ENCODE measurements at regions not wholly inside any gene's neighbourhood (a gene's known extent, or its start where the extent isn't known, plus 50 kb on each side); places are given as distances from the start of the nearest gene placed in this dataset.

DNA sequence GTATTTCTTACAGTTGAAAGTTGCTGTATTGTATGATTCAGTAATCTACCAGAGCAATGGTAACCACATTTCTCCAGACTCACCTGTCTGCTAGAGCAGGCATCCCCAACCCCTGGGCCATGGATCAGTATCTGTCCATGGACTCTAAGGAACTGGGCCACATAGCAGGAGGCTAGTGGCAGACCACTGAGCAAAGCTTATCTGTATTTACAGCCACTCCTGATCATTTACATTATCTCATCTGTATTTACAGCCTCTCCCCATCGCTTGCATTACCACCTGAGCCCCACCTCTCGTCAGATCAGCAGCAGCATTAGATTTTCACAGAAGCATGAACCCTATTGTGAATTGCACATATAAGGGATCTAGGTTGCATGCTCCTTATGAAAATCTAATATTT is 60.3 kb upstream of the MANEA start:
- Histone ChIP-seq H3K9ac (replicated peaks; ENCODE audit: extremely low read depth, insufficient read depth, low read length) (no peak overlapping the region), H3K4me3 (replicated peaks in 1 of 3; ENCODE audit: insufficient read depth in 1 of 3, low read depth in 1 of 3, low read length in 3 of 3) (no peak overlapping the region), H4K20me1 (replicated peaks; ENCODE audit: control insufficient read depth, extremely low read depth, insufficient read depth, low read length) (no peaks in the 10 kb centered on the region), H3K36me3 (ENCODE audit: control insufficient read depth in 2 of 2, extremely low read depth in 1 of 2, insufficient read depth in 2 of 2, low read length in 2 of 2) (no peaks in the 10 kb centered on the region), H3K9me3 (replicated peaks; ENCODE audit: control insufficient read depth, insufficient read depth, low read length) (no peaks in the 10 kb centered on the region), H3K4me2 (ENCODE audit: insufficient read depth, low read length) (no peak overlapping the region), H3K79me2 (ENCODE audit: control insufficient read depth, insufficient read depth, low read length) (no peaks in the 10 kb centered on the region), H3K9me1 (replicated peaks; ENCODE audit: control insufficient read depth, extremely low read depth, insufficient read depth, low read length) (no peaks in the 10 kb centered on the region), H3K27ac (ENCODE audit: insufficient read depth, low read depth, low read length) (no peak overlapping the region), H2AFZ (ENCODE audit: low read depth, low read length) (no peak overlapping the region), H3K4me1 (ENCODE audit: control insufficient read depth, extremely low read depth, insufficient read depth, low read length) (no peaks in the 10 kb centered on the region), H3K27me3 (ENCODE audit: control insufficient read depth in 2 of 2, insufficient read depth in 2 of 2, low read length in 2 of 2) (no peaks in the 10 kb centered on the region)
- DNase-seq (ENCODE audit: low read depth, low spot score) (no peak), FAIRE-seq (no peak)
- intact Hi-C loops (cut with micrococcal nuclease) (no loop called here), dilution Hi-C loops (cut with MboI; ENCODE audit: extremely low pct_ligation_motif_present, low sequenced_read_pairs) (no loop called here)
- no TSS peak for BruUV-seq (replicated peaks)
- no peak for TF ChIP-seq POLR2AphosphoS5 (IDR thresholded peaks at IDR 0.05; ENCODE audit: insufficient read depth, low read depth, low read length)
- no peak for TF ChIP-seq POLR2A (IDR thresholded peaks at IDR 0.05; ENCODE audit: low read depth, low read length)
- no peak for TF ChIP-seq MYC (IDR thresholded peaks at IDR 0.05; ENCODE audit: low read depth, low read length)
- TF ChIP-seq GATA2 (IDR thresholded peaks at IDR 0.05; ENCODE audit: insufficient read depth, insufficient read length, low read depth, low read length): no peak
- TF ChIP-seq JUN (IDR thresholded peaks at IDR 0.05; ENCODE audit: borderline replicate concordance, insufficient read depth, insufficient read length, low read depth): no peak
- no peak for TF ChIP-seq EZH2 (IDR thresholded peaks at IDR 0.05; ENCODE audit: borderline replicate concordance, low read depth, low read length, severe bottlenecking)
- no peak for TF ChIP-seq FOS (IDR thresholded peaks at IDR 0.05; ENCODE audit: borderline replicate concordance, insufficient read depth, low read length)
- TF ChIP-seq, protein P1, sequence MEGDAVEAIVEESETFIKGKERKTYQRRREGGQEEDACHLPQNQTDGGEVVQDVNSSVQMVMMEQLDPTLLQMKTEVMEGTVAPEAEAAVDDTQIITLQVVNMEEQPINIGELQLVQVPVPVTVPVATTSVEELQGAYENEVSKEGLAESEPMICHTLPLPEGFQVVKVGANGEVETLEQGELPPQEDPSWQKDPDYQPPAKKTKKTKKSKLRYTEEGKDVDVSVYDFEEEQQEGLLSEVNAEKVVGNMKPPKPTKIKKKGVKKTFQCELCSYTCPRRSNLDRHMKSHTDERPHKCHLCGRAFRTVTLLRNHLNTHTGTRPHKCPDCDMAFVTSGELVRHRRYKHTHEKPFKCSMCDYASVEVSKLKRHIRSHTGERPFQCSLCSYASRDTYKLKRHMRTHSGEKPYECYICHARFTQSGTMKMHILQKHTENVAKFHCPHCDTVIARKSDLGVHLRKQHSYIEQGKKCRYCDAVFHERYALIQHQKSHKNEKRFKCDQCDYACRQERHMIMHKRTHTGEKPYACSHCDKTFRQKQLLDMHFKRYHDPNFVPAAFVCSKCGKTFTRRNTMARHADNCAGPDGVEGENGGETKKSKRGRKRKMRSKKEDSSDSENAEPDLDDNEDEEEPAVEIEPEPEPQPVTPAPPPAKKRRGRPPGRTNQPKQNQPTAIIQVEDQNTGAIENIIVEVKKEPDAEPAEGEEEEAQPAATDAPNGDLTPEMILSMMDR (IDR thresholded peaks at IDR 0.05; ENCODE audit: extremely low read depth in 1 of 2, insufficient read depth in 1 of 2, low read depth in 1 of 2, low read length in 2 of 2): no peak
- TF ChIP-seq, protein P2, sequence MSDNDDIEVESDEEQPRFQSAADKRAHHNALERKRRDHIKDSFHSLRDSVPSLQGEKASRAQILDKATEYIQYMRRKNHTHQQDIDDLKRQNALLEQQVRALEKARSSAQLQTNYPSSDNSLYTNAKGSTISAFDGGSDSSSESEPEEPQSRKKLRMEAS (IDR thresholded peaks at IDR 0.05; ENCODE audit: insufficient read depth, insufficient read length): no peak
- ChIA-PET CTCF (no interaction called here), POLR2A (no interaction called here)

Measured in endothelial cell of umbilical vein (primary cell).